GM19351 (cell line): ENCODE measurements at regions not wholly inside any gene's neighbourhood (a gene's known extent, or its start where the extent isn't known, plus 50 kb on each side); places are given as distances from the start of the nearest gene placed in this dataset.
"Not testable (repeated sequence)": the region's sequence is repeated elsewhere in the genome, so short reads cannot be mapped to it uniquely, and the experiment has no call there.

Source experiments
- ATAC-seq: cut with Tn5 transposase; IDR thresholded peaks from one replicate; pipeline ENCODE4 v1.9.1; 2021; ENCODE audit warnings: mild to moderate bottlenecking, moderate library complexity; ENCODE audit not compliant: unreplicated experiment

DNA sequence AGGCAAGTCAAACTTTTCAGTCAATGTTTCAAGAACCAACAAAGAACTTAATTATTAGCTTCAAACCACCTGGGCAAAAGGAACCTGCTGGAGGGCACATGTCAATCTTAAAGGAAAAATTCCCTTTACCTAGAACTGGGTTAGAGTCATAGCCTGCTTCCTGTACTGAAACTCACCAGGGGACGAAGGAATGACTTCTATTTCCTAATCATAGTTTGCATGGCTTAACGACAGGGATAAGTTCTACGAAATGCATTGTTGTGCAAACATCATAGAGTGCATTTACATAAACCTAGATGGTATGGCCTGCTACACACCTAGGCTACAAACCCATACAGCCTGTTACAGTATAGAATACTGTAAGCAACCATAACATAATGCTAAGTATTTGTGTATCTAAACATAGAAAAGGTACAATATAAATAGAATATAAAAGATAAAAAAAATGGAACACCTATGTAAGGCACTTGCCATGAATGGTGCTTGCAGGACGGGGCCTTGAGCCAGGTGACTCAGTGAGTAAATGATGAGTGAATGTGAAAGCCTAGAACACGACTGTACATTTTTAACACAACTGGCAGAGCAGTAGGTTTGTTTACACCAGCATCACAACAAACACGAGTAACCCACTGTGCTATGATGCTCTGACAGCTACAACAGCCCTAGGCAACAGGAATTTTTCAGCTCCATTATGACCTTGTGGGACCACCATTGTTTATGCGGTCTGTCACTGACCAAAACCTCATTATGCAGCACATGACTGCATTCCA is 234.9 kb upstream of the CAND1 start:
- ATAC-seq, result no peak

DNA sequence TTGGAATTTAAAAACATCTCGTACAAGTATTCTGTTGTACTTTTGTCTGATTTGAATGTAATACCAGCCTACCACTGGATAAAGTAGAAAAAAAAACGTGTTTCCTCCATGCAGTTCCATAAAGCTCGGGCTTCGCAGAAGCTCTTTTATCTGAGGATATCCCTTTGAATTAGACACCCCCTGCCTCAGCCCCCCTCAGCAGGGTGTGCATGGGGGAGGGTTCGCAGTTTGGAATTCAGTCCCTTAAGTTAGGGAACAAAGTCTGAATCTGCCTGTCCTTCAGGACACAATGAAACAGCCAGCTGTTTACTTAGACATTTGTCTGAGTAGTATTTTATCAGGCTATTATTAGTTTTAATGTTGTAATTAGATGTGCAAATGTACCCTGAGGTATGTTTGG is 234.0 kb upstream of the CAND1 start:
- no peak for ATAC-seq

- no peak for ATAC-seq
Measured at GRCh38 chr12:67038486-67038885, 230.7 kb upstream of the CAND1 start.

GRCh38 chr12:67039995-67040860 is 228.9 kb upstream of the CAND1 start:
- no peak for ATAC-seq

DNA sequence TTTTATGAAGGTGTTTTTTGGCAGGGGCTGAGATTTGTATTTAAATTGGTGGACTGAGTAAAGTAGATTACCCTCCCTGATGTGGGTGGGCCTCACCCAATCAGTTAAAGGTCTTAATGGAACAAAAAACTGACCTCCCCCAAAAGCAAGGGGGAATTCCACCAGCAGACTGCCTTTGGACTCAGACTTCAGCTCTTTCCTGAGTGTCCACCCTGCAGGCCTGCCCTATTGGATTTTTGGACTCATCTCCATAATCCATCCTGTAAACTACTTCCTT is 228.4 kb upstream of the CAND1 start:
- no peak for ATAC-seq

DNA sequence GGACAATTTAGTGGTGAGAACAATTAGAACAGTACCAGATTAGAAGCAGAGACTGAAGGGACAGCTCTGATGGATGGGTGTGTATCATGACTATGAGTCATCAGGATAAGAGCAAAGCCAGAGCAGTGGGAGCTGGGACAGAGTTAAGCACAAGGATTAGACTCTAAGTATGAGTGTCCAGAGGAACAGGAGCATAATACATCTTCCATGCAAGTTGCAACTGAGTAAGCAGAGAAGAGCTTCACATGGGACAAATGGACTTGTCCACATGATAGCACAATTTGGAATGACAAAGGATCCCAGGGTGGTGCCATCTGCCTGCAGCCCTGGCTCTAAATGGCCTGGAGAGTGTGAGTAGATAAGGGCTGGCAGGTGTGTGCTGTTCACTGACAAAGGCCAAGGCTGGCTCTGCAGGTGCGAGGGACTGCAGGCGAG is 226.4 kb upstream of the CAND1 start:
- no peak for ATAC-seq

GRCh38 chr12:67043771-67044170 is 225.4 kb upstream of the CAND1 start:
- ATAC-seq, result no peak

DNA sequence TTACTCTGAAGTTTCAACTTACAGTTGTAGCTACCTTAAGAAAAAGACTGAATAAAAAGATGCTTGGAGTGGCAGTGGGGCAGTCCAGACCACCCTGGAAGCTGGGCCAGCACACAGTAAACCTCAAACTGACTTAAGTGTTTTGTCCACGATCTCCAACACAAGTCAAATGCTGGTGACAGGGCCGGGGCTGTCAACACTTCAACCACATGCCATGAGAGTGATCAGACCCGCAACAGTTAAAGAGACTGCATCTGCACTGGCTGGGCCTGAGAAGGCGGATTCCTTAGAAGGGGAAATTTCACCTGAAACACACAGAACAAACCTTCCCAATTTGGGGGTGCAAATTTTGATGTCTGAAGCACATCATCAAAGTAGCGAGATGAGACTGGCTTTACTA is 223.5 kb upstream of the CAND1 start:
- ATAC-seq, result no peak

DNA sequence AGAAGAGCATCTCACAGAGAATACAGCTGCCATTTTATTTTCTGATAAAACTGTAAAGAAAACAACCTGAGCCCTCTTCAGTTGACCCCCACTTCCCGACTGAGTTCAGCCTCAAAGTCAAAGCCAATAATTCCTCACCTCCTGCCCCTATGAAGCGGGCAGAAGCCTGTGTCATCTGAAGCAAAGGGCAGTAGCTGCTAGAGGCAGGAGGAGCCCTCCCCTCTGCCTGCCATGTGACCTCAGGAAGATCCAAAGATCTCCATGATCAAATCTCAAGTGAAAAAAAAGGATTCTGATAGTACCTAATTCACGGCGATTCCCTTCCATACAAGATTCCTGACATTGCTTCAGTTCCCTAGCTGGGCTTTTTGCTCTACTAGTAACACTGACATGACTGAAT is 223.1 kb upstream of the CAND1 start:
- ATAC-seq, result no peak

DNA sequence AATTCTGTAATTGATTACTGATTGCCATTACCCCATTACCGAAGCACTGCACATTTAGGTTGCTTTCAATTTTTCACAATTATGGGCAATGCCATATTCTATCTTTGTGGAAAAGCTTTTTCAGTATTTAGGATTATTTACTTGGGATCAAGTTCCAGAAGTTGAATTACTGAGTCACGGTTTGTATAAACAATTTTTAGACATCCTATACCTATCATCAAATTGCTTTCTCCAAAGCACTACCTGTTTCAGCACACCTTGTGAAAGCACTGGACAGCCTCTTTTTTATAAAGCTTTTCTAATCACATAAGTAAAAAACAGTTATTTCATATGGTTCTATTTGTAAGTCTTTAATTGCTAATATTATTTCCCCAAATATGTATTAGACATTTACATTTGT is 221.5 kb upstream of the CAND1 start:
- no peak for ATAC-seq

- ATAC-seq, result no peak
Measured at GRCh38 chr12:67048371-67048770, 220.8 kb upstream of the CAND1 start.

GRCh38 chr12:67049199-67049598 is 220.0 kb upstream of the CAND1 start:
- ATAC-seq, result not testable (repeated sequence)

DNA sequence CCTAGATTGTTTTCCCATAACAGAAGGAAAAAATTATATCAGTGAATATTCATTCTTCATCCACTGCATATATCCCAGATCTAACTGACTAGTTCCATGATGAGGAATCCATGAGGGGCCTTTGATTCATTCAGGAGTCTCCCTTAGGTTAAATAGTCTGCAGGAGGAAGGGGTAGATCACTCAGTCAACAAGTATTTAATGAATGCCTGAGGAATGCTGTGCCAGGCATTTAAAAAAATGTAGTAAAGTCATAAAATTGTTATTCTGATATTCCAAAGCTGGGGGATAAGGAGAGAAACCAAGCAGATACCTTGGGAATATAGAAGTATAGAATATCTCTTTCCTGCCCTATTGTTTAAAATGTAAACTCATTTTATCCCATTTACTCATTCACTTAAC is 216.2 kb upstream of the CAND1 start:
- no peak for ATAC-seq

- no peak for ATAC-seq
Measured at GRCh38 chr12:67056329-67056728, 212.8 kb upstream of the CAND1 start.

GRCh38 chr12:67057072-67057471 is 212.1 kb upstream of the CAND1 start:
- no peak for ATAC-seq

GRCh38 chr12:67062193-67062592 is 207.0 kb upstream of the CAND1 start:
- no peak for ATAC-seq

GRCh38 chr12:67067453-67068203 is 201.5 kb upstream of the CAND1 start:
- no peak for ATAC-seq

GRCh38 chr12:67068204-67068731 is 200.9 kb upstream of the CAND1 start:
- ATAC-seq, result no peak

DNA sequence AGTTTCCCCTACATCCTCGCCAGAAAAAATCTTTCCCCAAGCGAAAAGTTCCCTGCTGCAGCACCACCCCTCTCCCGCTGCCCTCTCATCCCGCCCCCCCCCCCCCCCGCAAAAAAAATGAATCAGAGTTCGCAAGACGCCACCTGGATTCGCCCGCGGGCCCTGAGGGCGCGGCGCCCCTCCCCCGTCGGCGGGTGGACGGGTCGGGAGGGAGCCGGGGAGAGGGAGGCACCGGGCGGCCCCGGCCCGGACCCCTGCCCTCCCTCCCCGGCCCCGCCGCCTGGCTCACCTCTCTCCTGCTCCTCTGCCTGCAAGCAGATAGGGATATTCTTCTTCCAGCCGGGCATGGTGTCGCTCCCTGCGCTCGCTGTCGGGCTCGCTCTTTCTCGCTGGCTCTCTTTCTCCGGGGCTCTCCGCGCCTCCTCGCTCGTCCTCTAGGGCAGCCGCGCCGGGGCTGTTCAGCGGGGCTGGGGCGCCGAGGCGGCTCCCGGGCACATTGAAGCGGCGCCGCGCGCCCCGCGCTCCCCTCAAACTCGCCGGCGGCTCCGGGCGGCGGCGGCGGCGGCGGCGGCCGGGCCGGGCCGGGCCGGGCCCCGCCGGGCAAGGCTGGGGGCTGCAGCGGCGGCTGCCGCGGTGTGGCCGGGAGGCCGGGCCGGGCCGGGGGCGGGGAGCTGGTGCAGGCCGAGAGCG is 200.3 kb upstream of the CAND1 start:
- ATAC-seq, result peak; percentile 68

DNA sequence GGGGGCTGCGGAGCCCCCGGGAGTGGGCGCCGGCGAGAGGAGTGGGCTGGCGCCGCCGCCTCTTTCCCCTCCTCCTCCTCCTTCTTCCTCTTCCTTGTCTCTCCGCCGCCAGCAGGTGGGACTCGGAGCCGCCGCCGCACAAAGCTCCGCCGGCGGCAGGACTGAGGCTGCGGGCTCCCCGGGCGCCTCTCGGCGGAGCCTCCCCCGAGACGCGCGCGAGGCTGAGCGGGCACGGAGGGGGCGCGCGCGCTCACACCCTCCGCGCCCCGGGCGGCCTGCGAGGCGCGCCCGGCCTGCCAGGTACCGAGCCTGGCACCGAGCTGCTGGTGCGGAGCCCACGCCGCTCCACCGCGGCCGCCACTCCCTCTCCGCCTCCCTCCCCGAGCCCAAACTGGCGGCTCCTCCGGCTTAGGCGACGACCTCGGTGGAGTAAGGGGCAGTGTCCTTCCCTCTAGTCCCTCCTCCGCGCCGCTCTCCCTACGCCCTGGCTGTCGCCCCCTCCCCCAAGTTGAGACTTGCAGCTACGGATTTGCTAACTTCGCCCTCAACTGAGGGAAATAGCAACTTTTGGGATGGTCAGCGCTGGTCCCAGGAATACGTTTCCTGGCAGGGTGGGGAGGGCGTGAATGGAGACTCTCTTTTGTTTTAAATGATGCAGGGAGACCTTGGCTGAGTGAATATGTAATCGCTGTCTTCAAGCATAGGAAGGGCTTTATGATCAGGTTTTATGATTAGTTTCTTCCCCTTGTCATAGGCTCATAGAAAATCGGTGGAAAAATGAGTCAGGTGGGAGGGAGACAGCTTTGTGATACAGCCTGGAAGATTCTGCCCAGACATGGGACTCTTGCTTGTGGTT is 199.5 kb upstream of the CAND1 start:
- ATAC-seq, result peak; percentile 70
